ENCODE measurements at regions not wholly inside any gene's neighbourhood (a gene's known extent, or its start where the extent isn't known, plus 50 kb on each side); places are given as distances from the start of the nearest gene placed in this dataset.

DNA sequence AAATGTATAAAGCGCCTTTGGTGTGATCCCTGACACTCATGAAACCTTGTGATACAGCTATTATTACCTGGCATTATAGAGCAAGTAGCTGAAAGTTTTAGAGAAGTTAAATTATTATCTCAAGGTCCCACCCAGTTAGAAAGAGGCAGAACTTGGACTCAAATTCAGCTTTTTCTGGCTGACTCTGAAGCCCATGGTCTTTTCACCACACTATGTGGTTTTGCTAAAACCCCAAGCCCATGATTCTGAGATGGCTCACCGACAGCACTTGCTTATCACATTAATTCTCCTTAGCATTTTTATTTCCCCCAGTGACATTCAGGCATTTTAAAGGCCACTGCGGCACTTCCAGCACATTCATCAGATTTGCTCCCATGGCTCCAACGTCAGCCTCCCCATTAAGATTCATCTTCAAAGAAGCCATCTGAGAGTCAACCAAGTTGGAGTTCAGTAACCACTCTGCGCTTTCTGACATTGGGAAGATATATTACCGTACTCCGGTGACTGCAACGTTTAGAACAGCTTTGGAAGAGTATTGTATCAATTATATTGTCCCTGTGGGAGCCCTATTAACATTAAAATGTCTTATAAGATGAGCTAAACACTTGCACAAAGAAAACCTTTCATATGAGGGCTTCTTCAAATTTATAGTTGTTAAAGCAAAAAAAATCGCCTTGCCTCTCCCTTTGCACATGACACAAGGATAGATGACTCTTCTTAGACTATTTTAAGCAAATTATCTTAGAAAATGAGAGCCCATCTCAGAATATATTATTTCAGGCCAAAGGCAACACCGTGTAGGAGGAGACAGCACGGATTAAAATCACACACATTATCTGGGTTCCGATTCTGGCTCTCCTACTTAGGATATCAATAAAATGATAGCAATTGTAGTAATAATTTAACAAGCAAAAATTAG is 638.1 kb downstream of the ACTL7B start:
- no peak for DNase-seq (ENCODE audit: insufficient read length, low spot score)
- FAIRE-seq: no peak

GRCh38 chr9:108213511-108213910 is 642.3 kb downstream of the ACTL7B start:
- FAIRE-seq (no peak), DNase-seq (ENCODE audit: insufficient read length, low spot score) (no peak)

DNA sequence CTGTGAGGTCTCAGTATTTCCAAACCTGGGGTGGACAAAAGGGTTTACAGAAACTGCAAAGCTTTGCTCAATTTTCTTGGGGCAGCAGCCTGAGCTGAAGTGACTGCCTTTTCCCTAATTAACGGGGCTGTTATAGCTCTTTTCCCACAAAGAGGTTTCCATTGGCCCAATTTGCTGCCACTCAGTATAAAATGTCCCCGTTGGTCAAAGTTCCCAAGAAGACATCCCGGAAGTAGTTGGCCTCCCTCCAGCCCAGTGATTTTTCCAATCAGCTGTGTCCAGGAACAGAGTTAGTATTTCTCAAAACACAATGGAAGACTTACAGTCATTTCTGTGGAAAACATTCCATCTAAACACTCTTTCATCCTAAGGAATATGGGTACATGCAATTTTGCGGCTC is 643.6 kb downstream of the ACTL7B start:
- FAIRE-seq (no peak), DNase-seq (ENCODE audit: insufficient read length, low spot score) (no peak)

GRCh38 chr9:108211411-108211955 is 644.3 kb downstream of the ACTL7B start:
- DNase-seq (ENCODE audit: insufficient read length, low spot score) (no peak), FAIRE-seq (no peak)

- DNase-seq (ENCODE audit: insufficient read length, low spot score): no peak
- FAIRE-seq: no peak
Measured at GRCh38 chr9:108209132-108209685, 646.6 kb downstream of the ACTL7B start.

GRCh38 chr9:108207561-108208165 is 648.1 kb downstream of the ACTL7B start:
- DNase-seq (ENCODE audit: insufficient read length, low spot score) (no peak), FAIRE-seq (no peak)

DNA sequence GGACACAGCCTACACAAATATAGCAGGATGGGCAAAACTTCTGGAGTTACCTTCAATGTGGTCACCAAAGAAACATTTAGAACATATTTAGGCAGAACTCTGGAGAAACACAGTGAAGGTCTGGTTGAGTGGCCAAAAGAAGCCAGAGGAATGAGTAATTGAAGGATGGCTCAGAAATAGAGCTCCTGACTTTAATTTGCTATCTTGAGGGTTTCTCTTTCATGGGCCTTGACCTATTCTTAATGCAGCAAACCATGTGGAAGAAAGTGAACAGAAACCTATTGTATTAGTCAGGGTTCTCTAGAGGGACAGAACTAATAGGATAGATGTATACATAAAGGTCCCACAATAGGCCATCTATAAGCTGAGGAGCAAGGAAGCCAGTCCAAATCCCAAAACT is 650.5 kb downstream of the ACTL7B start:
- DNase-seq (ENCODE audit: insufficient read length, low spot score) (no peak), FAIRE-seq (no peak)

DNA sequence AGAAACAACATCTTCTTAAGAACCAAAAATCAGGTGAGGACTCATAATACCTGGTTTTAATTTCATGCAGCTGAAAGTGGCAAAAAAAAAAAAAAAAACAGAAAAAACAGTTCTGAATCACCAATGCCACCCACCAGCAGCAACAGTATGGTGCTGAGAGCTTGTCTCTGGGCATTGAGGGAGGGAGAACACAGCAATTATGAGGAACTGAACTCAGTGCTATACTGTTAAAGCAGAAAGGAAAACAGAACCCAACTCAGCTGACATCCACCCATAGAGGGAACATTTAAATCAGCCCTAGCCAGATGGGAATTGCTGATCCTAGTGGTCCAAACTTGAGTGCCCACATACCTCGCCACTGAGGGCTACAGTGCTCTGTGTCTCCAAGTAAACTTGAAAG is 657.9 kb downstream of the ACTL7B start:
- DNase-seq (ENCODE audit: insufficient read length, low spot score) (no peak), FAIRE-seq (no peak)

DNA sequence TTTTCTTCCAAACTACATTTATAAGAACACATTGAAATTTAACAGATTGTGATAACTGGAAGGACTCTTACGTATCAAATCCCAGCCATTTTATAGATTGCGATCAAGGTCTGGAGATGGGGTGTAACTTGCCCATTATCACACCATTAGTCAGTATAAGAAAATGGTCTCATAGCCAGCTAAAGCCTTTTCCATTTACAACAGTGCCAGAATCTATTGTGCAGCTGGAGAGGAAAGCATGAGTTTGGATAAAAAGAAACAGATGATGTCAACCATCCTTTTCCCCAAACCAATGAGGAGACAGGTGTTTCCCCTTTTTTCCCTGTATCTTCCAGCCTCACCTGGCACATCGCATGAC is 658.8 kb downstream of the ACTL7B start:
- DNase-seq (ENCODE audit: insufficient read length, low spot score) (no peak), FAIRE-seq (no peak)

- DNase-seq (ENCODE audit: insufficient read length, low spot score) (no peak), FAIRE-seq (no peak)
Measured at GRCh38 chr9:108196332-108197007, 659.3 kb downstream of the ACTL7B start.

DNA sequence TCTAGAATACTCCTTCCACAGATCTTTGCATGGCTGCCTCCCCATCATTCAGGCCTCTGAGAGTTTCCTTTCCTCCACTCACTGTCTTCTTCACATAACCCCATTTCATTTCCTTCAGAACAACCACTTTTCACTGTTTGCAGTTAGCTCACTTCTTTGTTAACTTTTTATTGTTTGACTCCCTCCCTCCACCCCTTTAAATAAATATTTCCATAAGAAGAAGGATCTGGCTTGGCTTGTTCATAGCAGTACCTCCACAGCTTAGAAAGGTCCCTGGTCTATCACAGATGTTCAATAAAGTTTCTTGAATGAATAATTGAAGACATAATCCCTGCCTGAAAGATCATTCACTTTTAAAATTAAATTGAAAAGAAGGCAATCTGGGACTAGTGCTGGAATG is 661.6 kb downstream of the ACTL7B start:
- no peak for FAIRE-seq

DNA sequence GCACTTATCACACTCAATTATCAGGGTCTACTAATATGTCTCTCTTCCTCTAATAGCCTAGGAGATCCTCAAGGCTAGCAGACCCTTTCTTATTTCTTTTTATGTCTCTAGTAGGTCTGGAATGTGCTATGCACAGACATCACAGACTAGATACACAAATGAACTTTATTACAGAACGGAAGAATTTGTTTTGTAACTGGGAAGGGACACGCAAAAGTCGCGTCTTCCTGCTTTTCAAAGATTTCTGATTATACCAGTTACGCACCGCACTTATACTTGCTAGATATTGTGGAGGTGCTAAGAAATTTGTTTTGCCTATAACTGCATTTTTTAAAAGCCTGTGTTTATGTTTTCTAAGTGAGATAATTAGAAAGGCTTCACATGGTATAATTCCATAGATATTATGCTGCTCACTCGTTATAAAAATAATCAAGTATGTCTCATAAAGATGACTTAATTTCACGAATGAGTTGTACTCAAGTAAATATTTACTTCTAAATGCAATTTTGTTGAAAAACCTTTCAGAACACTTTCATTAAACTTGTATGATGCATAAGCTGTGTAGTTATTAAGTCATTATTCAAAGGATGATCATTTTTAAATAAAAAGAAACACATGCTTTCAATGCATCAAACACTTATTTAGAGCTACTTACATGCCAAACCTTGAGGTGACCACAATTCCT is 662.6 kb downstream of the ACTL7B start:
- DNase-seq (ENCODE audit: insufficient read length, low spot score) (no peak), FAIRE-seq (no peak)

More for the DNA sequence above, 661.6 kb downstream of the ACTL7B start:
- no peak for DNase-seq (ENCODE audit: insufficient read length, low spot score)

- FAIRE-seq: no peak
- no peak for DNase-seq (ENCODE audit: insufficient read length, low spot score)
Measured at GRCh38 chr9:108191065-108191464, 664.7 kb downstream of the ACTL7B start.

- DNase-seq (ENCODE audit: insufficient read length, low spot score): no peak
- no peak for FAIRE-seq
Measured at GRCh38 chr9:108188976-108189375, 666.8 kb downstream of the ACTL7B start.

GRCh38 chr9:108188482-108188881 is 667.3 kb downstream of the ACTL7B start:
- DNase-seq (ENCODE audit: insufficient read length, low spot score): no peak
- FAIRE-seq: no peak

- no peak for DNase-seq (ENCODE audit: insufficient read length, low spot score)
- FAIRE-seq: no peak
Measured at GRCh38 chr9:108186642-108187395, 669.0 kb downstream of the ACTL7B start.

DNA sequence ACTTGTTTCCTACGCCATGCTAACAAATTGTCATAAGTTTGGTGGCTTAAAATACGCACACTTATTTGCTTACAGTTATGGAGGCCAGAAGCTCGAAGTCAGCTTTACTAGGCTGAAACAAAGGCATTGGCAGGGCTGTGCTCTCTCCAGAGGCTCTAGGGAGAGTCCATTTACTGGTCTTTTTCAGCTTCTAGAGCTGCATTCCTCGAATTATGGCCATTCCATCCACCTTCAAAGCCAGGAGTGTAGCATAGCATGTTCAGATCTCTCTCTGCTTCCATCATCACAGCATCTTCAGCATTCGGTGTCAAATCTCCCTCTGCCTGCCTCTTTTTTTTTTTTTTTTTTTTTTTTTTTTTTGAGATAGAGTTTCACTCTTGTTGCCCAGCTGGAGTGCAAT is 670.2 kb downstream of the ACTL7B start:
- DNase-seq (ENCODE audit: insufficient read length, low spot score) (no peak), FAIRE-seq (no peak)

DNA sequence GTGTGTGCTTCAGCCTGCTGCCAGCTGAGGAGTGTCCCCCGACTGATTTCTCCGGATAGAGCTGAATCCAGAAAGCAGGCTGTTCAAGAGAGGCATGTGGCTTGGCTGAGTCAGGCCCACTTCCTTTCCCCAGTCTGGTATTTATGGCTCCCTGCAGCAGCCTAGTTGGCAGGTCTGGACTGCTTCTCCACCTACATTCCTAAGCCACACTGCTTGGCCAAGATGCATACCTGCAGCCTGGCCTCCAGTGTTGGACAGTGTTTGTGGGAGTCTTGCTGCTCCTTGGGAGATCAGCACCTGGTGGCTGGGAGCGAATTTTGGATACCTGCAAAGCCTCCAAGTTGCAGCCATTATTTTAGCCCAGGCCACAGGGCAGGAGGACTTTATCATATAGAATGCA is 670.8 kb downstream of the ACTL7B start:
- DNase-seq (ENCODE audit: insufficient read length, low spot score) (peak; percentile 8), FAIRE-seq (no peak)

- DNase-seq (ENCODE audit: insufficient read length, low spot score): no peak
- FAIRE-seq: no peak
Measured at GRCh38 chr9:108184009-108184408, 671.8 kb downstream of the ACTL7B start.

GRCh38 chr9:108182950-108183381 is 672.8 kb downstream of the ACTL7B start:
- DNase-seq (ENCODE audit: insufficient read length, low spot score): no peak

More at GRCh38 chr9:108182950-108183381, 672.8 kb downstream of the ACTL7B start:
- no peak for FAIRE-seq

Data from HTR-8/SVneo (cell line).